ENCODE measurements at regions not wholly inside any gene's neighbourhood (a gene's known extent, or its start where the extent isn't known, plus 50 kb on each side); places are given as distances from the start of the nearest gene placed in this dataset.

- Histone ChIP-seq H3K27me3 (ENCODE audit: control insufficient read depth in 2 of 2, insufficient read depth in 2 of 2, low read length in 2 of 2) (no peaks in the 10 kb centered on the region), H3K36me3 (replicated peaks in 1 of 2; ENCODE audit: control insufficient read depth in 1 of 2, insufficient read depth in 2 of 2, low read length in 2 of 2) (no peaks in the 10 kb centered on the region), H2AFZ (ENCODE audit: insufficient read depth, low read depth, low read length, poor library complexity, severe bottlenecking) (no peak overlapping the region), H3K4me1 (ENCODE audit: control insufficient read depth in 1 of 2, insufficient read depth in 2 of 2, low read length in 2 of 2) (no peaks in the 10 kb centered on the region), H3K9me3 (replicated peaks in 1 of 2; ENCODE audit: control insufficient read depth in 1 of 2, insufficient read depth in 1 of 2, low read length in 2 of 2) (no peaks in the 10 kb centered on the region), H3K4me2 (replicated peaks; ENCODE audit: extremely low read depth, low read length, poor library complexity, severe bottlenecking) (no peak overlapping the region), H3K79me2 (ENCODE audit: insufficient read depth, low read length) (no peaks in the 10 kb centered on the region), H4K20me1 (ENCODE audit: insufficient read depth, low read length) (no peaks in the 10 kb centered on the region), H3K9ac (ENCODE audit: insufficient read depth, low read length, poor library complexity, severe bottlenecking) (no peak overlapping the region), H3K27ac (ENCODE audit: low read depth in 1 of 2, low read length in 2 of 2) (no peak overlapping the region), H3K4me3 (replicated peaks in 1 of 3; ENCODE audit: low read depth in 2 of 3, low read length in 3 of 3) (no peak overlapping the region)
- Mint-ChIP-seq H3K4me1 (no peaks in the 10 kb centered on the region), H3K9me3 (peaks cover 0 to 6% (median 0%) of the 10 kb centered on the region in 7 donors), H3K36me3 (no peaks in the 10 kb centered on the region), H3K27me3 (ENCODE audit: low read depth in 3 of 3) (peaks cover 0 to 2% (median 0%) of the 10 kb centered on the region in 3 donors), H3K4me3 (no peak overlapping the region), H3K27ac (peak overlapping the region in 1 of 7 donors; percentile 11)
- DNase-seq: no peak
- 93% methylated on average over 4 of the region's 4 CpGs for WGBS (ENCODE audit: insufficient coverage)
- intact Hi-C loops (cut with micrococcal nuclease): no loop called here
- no peak for TF ChIP-seq CTCF (IDR thresholded peaks at IDR 0.05)
These were observed 79.5 kb upstream of the SPON1 start for GRCh38 chr11:13883042-13883441.

DNA sequence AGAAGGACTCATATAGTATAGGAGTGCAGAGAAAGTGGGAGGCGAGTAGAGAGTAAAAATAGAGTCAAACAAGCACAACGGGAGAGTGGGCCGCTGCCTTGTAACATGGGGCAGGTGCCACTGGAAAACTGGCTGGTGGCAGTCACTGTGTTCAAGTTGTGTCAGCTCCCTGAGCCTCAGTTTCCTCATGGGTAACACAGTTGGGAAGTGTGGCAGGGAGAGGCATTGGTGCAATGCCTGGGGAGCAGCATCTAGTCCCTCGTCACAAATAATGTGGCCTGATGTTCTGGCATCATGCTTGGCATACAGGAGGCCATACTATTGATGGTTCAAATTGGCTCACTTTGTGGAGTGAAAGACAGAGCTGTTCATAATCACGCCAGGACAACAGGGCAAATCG, 78.9 kb upstream of the SPON1 start:
- Histone ChIP-seq H3K4me2 (replicated peaks; ENCODE audit: extremely low read depth, low read length, poor library complexity, severe bottlenecking) (no peak overlapping the region), H3K9ac (ENCODE audit: insufficient read depth, low read length, poor library complexity, severe bottlenecking) (no peak overlapping the region), H3K79me2 (ENCODE audit: insufficient read depth, low read length) (no peaks in the 10 kb centered on the region), H4K20me1 (ENCODE audit: insufficient read depth, low read length) (no peaks in the 10 kb centered on the region), H3K36me3 (replicated peaks in 1 of 2; ENCODE audit: control insufficient read depth in 1 of 2, insufficient read depth in 2 of 2, low read length in 2 of 2) (no peaks in the 10 kb centered on the region), H3K27me3 (ENCODE audit: control insufficient read depth in 2 of 2, insufficient read depth in 2 of 2, low read length in 2 of 2) (no peaks in the 10 kb centered on the region), H3K4me1 (ENCODE audit: control insufficient read depth in 1 of 2, insufficient read depth in 2 of 2, low read length in 2 of 2) (no peaks in the 10 kb centered on the region), H3K9me3 (replicated peaks in 1 of 2; ENCODE audit: control insufficient read depth in 1 of 2, insufficient read depth in 1 of 2, low read length in 2 of 2) (no peaks in the 10 kb centered on the region), H2AFZ (ENCODE audit: insufficient read depth, low read depth, low read length, poor library complexity, severe bottlenecking) (no peak overlapping the region), H3K4me3 (replicated peaks in 1 of 3; ENCODE audit: low read depth in 2 of 3, low read length in 3 of 3) (no peak overlapping the region), H3K27ac (ENCODE audit: low read depth in 1 of 2, low read length in 2 of 2) (no peak overlapping the region)
- Mint-ChIP-seq H3K27me3 (ENCODE audit: low read depth in 3 of 3) (peaks cover 0 to 2% (median 0%) of the 10 kb centered on the region in 3 donors), H3K27ac (no peak overlapping the region), H3K4me1 (no peaks in the 10 kb centered on the region), H3K9me3 (peaks cover 0 to 6% (median 0%) of the 10 kb centered on the region in 7 donors), H3K36me3 (no peaks in the 10 kb centered on the region), H3K4me3 (no peak overlapping the region)
- 94% methylated on average over 5 of the region's 6 CpGs for WGBS (ENCODE audit: insufficient coverage)
- TF ChIP-seq CTCF (IDR thresholded peaks at IDR 0.05): no peak
- no peak for DNase-seq
- intact Hi-C loops (cut with micrococcal nuclease): no loop called here

All from CD14-positive monocyte (primary cell).